ENCODE measurements at regions not wholly inside any gene's neighbourhood (a gene's known extent, or its start where the extent isn't known, plus 50 kb on each side); places are given as distances from the start of the nearest gene placed in this dataset.
"Not testable (repeated sequence)": the region's sequence is repeated elsewhere in the genome, so short reads cannot be mapped to it uniquely, and the experiment has no call there.

- no peak overlapping the region for H3K4me3 ChIP-seq (ENCODE audit: low read depth, low read length)
- no peak for DNase-seq (ENCODE audit: low read depth)
- TF ChIP-seq CTCF (IDR thresholded peaks at IDR 0.05; ENCODE audit: insufficient read depth, low read depth, low read length), result no peak
These were observed 1512.7 kb upstream of the TPTE start for GRCh38 chr21:9008636-9009035.

GRCh38 chr21:9009267-9010016, 1511.9 kb upstream of the TPTE start:
- not testable (repeated sequence) for H3K4me3 ChIP-seq (ENCODE audit: low read depth, low read length); DNase-seq (ENCODE audit: low read depth)

GRCh38 chr21:9010121-9010795, 1511.1 kb upstream of the TPTE start:
- not testable (repeated sequence) for DNase-seq (ENCODE audit: low read depth); H3K4me3 ChIP-seq (ENCODE audit: low read depth, low read length)

- not testable (repeated sequence) for DNase-seq (ENCODE audit: low read depth)
These were observed 1510.2 kb upstream of the TPTE start for GRCh38 chr21:9010936-9011890.

GRCh38 chr21:9011916-9012315, 1509.5 kb upstream of the TPTE start:
- not testable (repeated sequence) for DNase-seq (ENCODE audit: low read depth); H3K4me3 ChIP-seq (ENCODE audit: low read depth, low read length)

More at GRCh38 chr21:9010936-9011890, 1510.2 kb upstream of the TPTE start:
- not testable (repeated sequence) for H3K4me3 ChIP-seq (ENCODE audit: low read depth, low read length)

- H3K4me3 ChIP-seq (ENCODE audit: low read depth, low read length), result not testable (repeated sequence)
These were observed 1507.7 kb upstream of the TPTE start for GRCh38 chr21:9013502-9014242.

GRCh38 chr21:9014243-9014734, 1507.1 kb upstream of the TPTE start:
- not testable (repeated sequence) for H3K4me3 ChIP-seq (ENCODE audit: low read depth, low read length); DNase-seq (ENCODE audit: low read depth)

More at GRCh38 chr21:9013502-9014242, 1507.7 kb upstream of the TPTE start:
- not testable (repeated sequence) for DNase-seq (ENCODE audit: low read depth)

GRCh38 chr21:9015483-9016197, 1505.7 kb upstream of the TPTE start:
- not testable (repeated sequence) for H3K4me3 ChIP-seq (ENCODE audit: low read depth, low read length); DNase-seq (ENCODE audit: low read depth)

GRCh38 chr21:9017206-9017605, 1504.2 kb upstream of the TPTE start:
- not testable (repeated sequence) for H3K4me3 ChIP-seq (ENCODE audit: low read depth, low read length); DNase-seq (ENCODE audit: low read depth)

- not testable (repeated sequence) for H3K4me3 ChIP-seq (ENCODE audit: low read depth, low read length); DNase-seq (ENCODE audit: low read depth)
These were observed 1502.6 kb upstream of the TPTE start for GRCh38 chr21:9018731-9019253.

- not testable (repeated sequence) for DNase-seq (ENCODE audit: low read depth); H3K4me3 ChIP-seq (ENCODE audit: low read depth, low read length)
These were observed 1497.2 kb upstream of the TPTE start for GRCh38 chr21:9024006-9024767.

GRCh38 chr21:9026729-9027416, 1494.5 kb upstream of the TPTE start:
- not testable (repeated sequence) for H3K4me3 ChIP-seq (ENCODE audit: low read depth, low read length)

GRCh38 chr21:9027417-9027800, 1494.0 kb upstream of the TPTE start:
- H3K4me3 ChIP-seq (ENCODE audit: low read depth, low read length); DNase-seq (ENCODE audit: low read depth): not testable (repeated sequence)

More at GRCh38 chr21:9026729-9027416, 1494.5 kb upstream of the TPTE start:
- not testable (repeated sequence) for DNase-seq (ENCODE audit: low read depth)

- not testable (repeated sequence) for DNase-seq (ENCODE audit: low read depth); H3K4me3 ChIP-seq (ENCODE audit: low read depth, low read length)
These were observed 1492.6 kb upstream of the TPTE start for GRCh38 chr21:9028624-9029431.
